Astrocyte (in vitro differentiated cells and primary cell): ENCODE measurements at regions not wholly inside any gene's neighbourhood (a gene's known extent, or its start where the extent isn't known, plus 50 kb on each side); places are given as distances from the start of the nearest gene placed in this dataset.
A peak's percentile ranks its signal among the peaks of the same experiment; 100 is the strongest.
"Not testable (repeated sequence)": the region's sequence is repeated elsewhere in the genome, so short reads cannot be mapped to it uniquely, and the experiment has no call there.

Experiments
- DNase-seq: peaks from one replicate; pipeline ENCODE4 v3.0.0-alpha.2; 2010; ENCODE audit warnings: low read depth
- FAIRE-seq: peaks from 2 replicates; lab custom pipeline; 2011; peaks lifted over from hg19 to GRCh38; lab: Jason Lieb, UNC
- H2AFZ ChIP-seq: 2 replicates; pipeline ENCODE4 v1.6.0; 2012; ENCODE audit warnings: low read depth, low read length, inconsistent platforms
- H3K27ac ChIP-seq: 2 replicates; pipeline ENCODE4 v1.5.1; 2011; ENCODE audit warnings: low read depth, low read length, inconsistent platforms
- H3K27me3 ChIP-seq: 2 replicates; pipeline ENCODE4 v1.6.0; 2011; ENCODE audit warnings: low read length, inconsistent platforms; ENCODE audit not compliant: insufficient read depth
- H3K36me3 ChIP-seq: 2 replicates; pipeline ENCODE4 v1.5.1; 2011; ENCODE audit warnings: low read length, inconsistent platforms; ENCODE audit not compliant: insufficient read depth
- H3K4me1 ChIP-seq: 2 replicates; pipeline ENCODE4 v1.5.1; 2011; ENCODE audit warnings: low read length, inconsistent platforms; ENCODE audit not compliant: insufficient read depth
- H3K4me2 ChIP-seq: 2 replicates; pipeline ENCODE4 v1.6.0; 2012; ENCODE audit warnings: low read length, inconsistent platforms
- H3K4me3 ChIP-seq: 2 replicates; pipeline ENCODE4 v1.5.1; 2011; ENCODE audit warnings: low read depth, mild to moderate bottlenecking, low read length, inconsistent platforms; ENCODE audit not compliant: insufficient read depth
- H3K79me2 ChIP-seq: 2 replicates; pipeline ENCODE4 v1.6.0; 2012; ENCODE audit warnings: mild to moderate bottlenecking, low read length, inconsistent platforms; ENCODE audit not compliant: insufficient read depth
- H3K9ac ChIP-seq: 2 replicates; pipeline ENCODE4 v1.6.0; 2012; ENCODE audit warnings: mild to moderate bottlenecking, low read length, inconsistent platforms
- H3K9me3 ChIP-seq: 2 replicates; pipeline ENCODE4 v1.5.1; 2012; ENCODE audit warnings: low read depth, mild to moderate bottlenecking, low read length, inconsistent platforms; ENCODE audit not compliant: insufficient read depth
- H4K20me1 ChIP-seq: 2 replicates; pipeline ENCODE4 v1.6.0; 2012; ENCODE audit warnings: low read length, inconsistent platforms; ENCODE audit not compliant: insufficient read depth
- H3K27ac Mint-ChIP-seq: one replicate; pipeline ENCODE4 v1.8.0; 2021; ENCODE audit warnings: mild to moderate bottlenecking, mixed read lengths; ENCODE audit not compliant: unreplicated experiment
- H3K27me3 Mint-ChIP-seq: one replicate; pipeline ENCODE4 v1.8.0; 2021; ENCODE audit warnings: low read depth, mixed read lengths; ENCODE audit not compliant: unreplicated experiment
- H3K36me3 Mint-ChIP-seq: one replicate; pipeline ENCODE4 v1.8.0; 2021; ENCODE audit warnings: low read depth, mixed read lengths; ENCODE audit not compliant: unreplicated experiment
- H3K4me1 Mint-ChIP-seq: one replicate; pipeline ENCODE4 v1.8.0; 2021; ENCODE audit warnings: low read depth, mixed read lengths; ENCODE audit not compliant: unreplicated experiment
- H3K4me3 Mint-ChIP-seq: one replicate; pipeline ENCODE4 v1.8.0; 2021; ENCODE audit warnings: mild to moderate bottlenecking, moderate library complexity, mixed read lengths; ENCODE audit not compliant: unreplicated experiment
- H3K9me3 Mint-ChIP-seq: one replicate; pipeline ENCODE4 v1.8.0; 2021; ENCODE audit warnings: mild to moderate bottlenecking, mixed read lengths; ENCODE audit not compliant: unreplicated experiment
- EZH2 ChIP-seq: IDR thresholded peaks from 2 replicates; pipeline ENCODE4 v1.6.1; 2012; ENCODE audit warnings: mild to moderate bottlenecking, low read length, inconsistent platforms; ENCODE audit not compliant: insufficient read depth
- TF ChIP-seq, protein P1 (sequence below): IDR thresholded peaks from 2 replicates; pipeline ENCODE4 v1.5.1; 2011; ENCODE audit warnings: low read depth, mild to moderate bottlenecking, inconsistent platforms, low read length, moderate library complexity; ENCODE audit not compliant: insufficient read depth

DNA sequence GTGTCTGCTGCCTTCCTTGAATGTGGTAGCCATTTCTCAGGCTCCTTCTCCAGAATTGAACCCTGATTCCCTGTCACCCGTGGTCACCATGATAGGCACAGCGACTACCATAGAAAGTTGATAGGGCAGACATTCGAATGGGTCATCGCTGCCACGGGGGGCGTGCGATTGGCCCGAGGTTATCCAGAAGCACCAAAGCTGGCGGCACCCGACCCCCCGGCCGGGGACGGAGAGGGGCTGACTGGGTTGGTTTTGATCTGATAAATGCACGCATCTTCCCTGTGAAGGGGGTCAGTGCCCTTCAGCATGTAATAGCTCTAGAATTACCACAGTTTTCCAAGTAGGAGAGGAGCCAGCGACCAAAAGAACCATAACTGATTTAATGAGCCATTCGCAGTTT lies 94.0 kb upstream of the ANKRD30BL start:
- no peak overlapping the region for H3K27ac ChIP-seq
- no peaks in the 10 kb centered on the region for H3K27me3 ChIP-seq
- TF ChIP-seq, protein P1, sequence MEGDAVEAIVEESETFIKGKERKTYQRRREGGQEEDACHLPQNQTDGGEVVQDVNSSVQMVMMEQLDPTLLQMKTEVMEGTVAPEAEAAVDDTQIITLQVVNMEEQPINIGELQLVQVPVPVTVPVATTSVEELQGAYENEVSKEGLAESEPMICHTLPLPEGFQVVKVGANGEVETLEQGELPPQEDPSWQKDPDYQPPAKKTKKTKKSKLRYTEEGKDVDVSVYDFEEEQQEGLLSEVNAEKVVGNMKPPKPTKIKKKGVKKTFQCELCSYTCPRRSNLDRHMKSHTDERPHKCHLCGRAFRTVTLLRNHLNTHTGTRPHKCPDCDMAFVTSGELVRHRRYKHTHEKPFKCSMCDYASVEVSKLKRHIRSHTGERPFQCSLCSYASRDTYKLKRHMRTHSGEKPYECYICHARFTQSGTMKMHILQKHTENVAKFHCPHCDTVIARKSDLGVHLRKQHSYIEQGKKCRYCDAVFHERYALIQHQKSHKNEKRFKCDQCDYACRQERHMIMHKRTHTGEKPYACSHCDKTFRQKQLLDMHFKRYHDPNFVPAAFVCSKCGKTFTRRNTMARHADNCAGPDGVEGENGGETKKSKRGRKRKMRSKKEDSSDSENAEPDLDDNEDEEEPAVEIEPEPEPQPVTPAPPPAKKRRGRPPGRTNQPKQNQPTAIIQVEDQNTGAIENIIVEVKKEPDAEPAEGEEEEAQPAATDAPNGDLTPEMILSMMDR = no peak
- no peak for TF ChIP-seq EZH2
- no peak overlapping the region for H3K4me3 ChIP-seq
- no peak overlapping the region for H3K4me3 Mint-ChIP-seq
- no peak overlapping the region for H3K27ac Mint-ChIP-seq
- no peaks in the 10 kb centered on the region for H3K36me3 Mint-ChIP-seq
- no peak overlapping the region for H3K9ac ChIP-seq
- no peaks in the 10 kb centered on the region for H3K27me3 Mint-ChIP-seq
- no peaks in the 10 kb centered on the region for H3K9me3 ChIP-seq
- no peaks in the 10 kb centered on the region for H4K20me1 ChIP-seq
- no peaks in the 10 kb centered on the region for H3K79me2 ChIP-seq
- no peak overlapping the region for H2AFZ ChIP-seq
- DNase-seq (no peak), FAIRE-seq (no peak)
- peaks cover 15% of the 10 kb centered on the region for H3K9me3 Mint-ChIP-seq
- no peaks in the 10 kb centered on the region for H3K4me1 Mint-ChIP-seq
- no peaks in the 10 kb centered on the region for H3K36me3 ChIP-seq
- H3K4me2 ChIP-seq = no peak overlapping the region
- no peaks in the 10 kb centered on the region for H3K4me1 ChIP-seq

GRCh38 chr2:132256251-132256902 lies 94.6 kb upstream of the ANKRD30BL start:
- Histone ChIP-seq H4K20me1 (no peaks in the 10 kb centered on the region), H2AFZ (peak overlapping the region; percentile 78), H3K9me3 (no peaks in the 10 kb centered on the region), H3K27me3 (no peaks in the 10 kb centered on the region), H3K9ac (no peak overlapping the region), H3K79me2 (no peaks in the 10 kb centered on the region), H3K4me2 (no peak overlapping the region), H3K36me3 (no peaks in the 10 kb centered on the region), H3K4me3 (no peak overlapping the region), H3K27ac (no peak overlapping the region), H3K4me1 (no peaks in the 10 kb centered on the region)
- no peak for DNase-seq
- no peak overlapping the region for H3K27ac Mint-ChIP-seq
- no peak for FAIRE-seq
- no peak for TF ChIP-seq EZH2
- TF ChIP-seq, protein P1 = no peak
- H3K4me1 Mint-ChIP-seq = no peaks in the 10 kb centered on the region
- H3K9me3 Mint-ChIP-seq = peaks cover 15% of the 10 kb centered on the region
- no peaks in the 10 kb centered on the region for H3K27me3 Mint-ChIP-seq
- no peaks in the 10 kb centered on the region for H3K36me3 Mint-ChIP-seq
- H3K4me3 Mint-ChIP-seq = no peak overlapping the region

DNA sequence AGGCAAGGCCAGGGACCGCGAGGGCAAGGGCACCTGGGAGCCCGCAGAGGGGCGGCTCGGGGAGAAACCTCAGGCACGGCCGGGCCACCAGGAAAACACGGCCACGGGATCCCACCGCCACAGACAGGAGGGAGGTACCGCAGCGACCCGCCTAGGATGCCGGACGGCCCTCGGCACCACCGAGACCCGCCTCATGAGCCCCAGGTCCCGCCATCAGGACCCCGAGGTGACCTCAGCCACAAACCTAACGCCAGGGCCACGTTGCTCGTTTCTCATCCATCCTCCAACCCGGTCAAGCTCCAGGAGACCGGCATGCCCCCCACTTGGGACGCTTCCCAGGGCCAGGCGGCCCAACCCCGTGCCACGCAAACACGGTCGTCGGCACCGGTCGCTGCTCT lies 95.2 kb upstream of the ANKRD30BL start:
- peaks cover 15% of the 10 kb centered on the region for H3K9me3 Mint-ChIP-seq
- not testable (repeated sequence) for H3K9ac ChIP-seq, H3K27ac Mint-ChIP-seq, H3K27me3 ChIP-seq, H3K4me1 Mint-ChIP-seq, H3K27me3 Mint-ChIP-seq, DNase-seq, H3K79me2 ChIP-seq, H3K9me3 ChIP-seq, H3K4me3 Mint-ChIP-seq, H3K36me3 ChIP-seq, FAIRE-seq, H4K20me1 ChIP-seq, H3K4me1 ChIP-seq, H3K36me3 Mint-ChIP-seq, H3K27ac ChIP-seq
- peak overlapping the region; percentile 78 for H2AFZ ChIP-seq
- H3K4me2 ChIP-seq = peak overlapping the region; percentile 81
- peak overlapping the region; percentile 52 for H3K4me3 ChIP-seq
